H9 (cell line): ENCODE measurements at regions not wholly inside any gene's neighbourhood (a gene's known extent, or its start where the extent isn't known, plus 50 kb on each side); places are given as distances from the start of the nearest gene placed in this dataset.

Experiments
- DNase-seq: peaks from one replicate; pipeline ENCODE4 v3.0.0-alpha.2; 2017
- H2AFZ ChIP-seq: one replicate; pipeline ENCODE4 v1.6.1; 2013; ENCODE audit warnings: mild to moderate bottlenecking, low read length, control low read depth, moderate library complexity
- H2AK5ac ChIP-seq: 2 replicates; pipeline ENCODE4 v1.6.1; 2013; ENCODE audit warnings: low read length, control low read depth, mixed read lengths; ENCODE audit not compliant: insufficient read length
- H2BK120ac ChIP-seq: one replicate; pipeline ENCODE4 v1.6.1; 2013; ENCODE audit warnings: low read depth, mild to moderate bottlenecking, low read length, control low read depth, inconsistent platforms; ENCODE audit not compliant: poor library complexity, severe bottlenecking
- H2BK12ac ChIP-seq: 2 replicates; pipeline ENCODE4 v1.6.1; 2013; ENCODE audit warnings: low read length, control low read depth, mixed read lengths, low read depth; ENCODE audit not compliant: insufficient read length
- H2BK15ac ChIP-seq: 2 replicates; pipeline ENCODE4 v1.6.1; 2013; ENCODE audit warnings: low read depth, low read length, control low read depth
- H2BK20ac ChIP-seq: one replicate; pipeline ENCODE4 v1.6.1; 2013; ENCODE audit warnings: low read depth, mild to moderate bottlenecking, low read length, control low read depth, inconsistent platforms; ENCODE audit not compliant: poor library complexity, severe bottlenecking
- H2BK5ac ChIP-seq: 2 replicates; pipeline ENCODE4 v1.6.1; 2013; ENCODE audit warnings: low read length, control low read depth, mixed read lengths; ENCODE audit not compliant: insufficient read length
- H3K14ac ChIP-seq: 2 replicates; pipeline ENCODE4 v1.6.1; 2013; ENCODE audit warnings: low read length, control low read depth; ENCODE audit not compliant: insufficient read depth
- H3K18ac ChIP-seq: 2 replicates; pipeline ENCODE4 v1.6.1; 2013; ENCODE audit warnings: low read depth, mild to moderate bottlenecking, mixed read lengths, low read length, control low read depth; ENCODE audit not compliant: insufficient read length
- H3K23ac ChIP-seq: 2 replicates; pipeline ENCODE4 v1.6.1; 2013; ENCODE audit warnings: low read length, control low read depth, mixed read lengths, low read depth; ENCODE audit not compliant: insufficient read length
- H3K23me2 ChIP-seq: 2 replicates; pipeline ENCODE4 v1.6.1; 2013; ENCODE audit warnings: low read depth, mild to moderate bottlenecking, mixed read lengths, low read length, control low read depth; ENCODE audit not compliant: insufficient read length, poor library complexity, severe bottlenecking
- H3K27ac ChIP-seq: 2 replicates; pipeline ENCODE4 v1.5.1; 2013; ENCODE audit warnings: low read length, control low read depth, mixed read lengths, low read depth; ENCODE audit not compliant: insufficient read length
- H3K27me3 ChIP-seq: 2 replicates; pipeline ENCODE4 v1.6.1; 2013; ENCODE audit warnings: low read length, control low read depth, inconsistent platforms; ENCODE audit not compliant: insufficient read depth
- H3K4ac ChIP-seq: 2 replicates; pipeline ENCODE4 v1.6.1; 2013; ENCODE audit warnings: low read depth, mild to moderate bottlenecking, control low read depth, inconsistent platforms, low read length, moderate library complexity
- H3K4me1 ChIP-seq: 2 replicates; pipeline ENCODE4 v1.6.1; 2013; ENCODE audit warnings: low read length, control low read depth, inconsistent platforms; ENCODE audit not compliant: insufficient read depth
- H3K4me2 ChIP-seq: 2 replicates; pipeline ENCODE4 v1.6.1; 2013; ENCODE audit warnings: low read length, control low read depth, mixed read lengths; ENCODE audit not compliant: insufficient read length, insufficient read depth
- H3K56ac ChIP-seq: 2 replicates; pipeline ENCODE4 v1.6.1; 2013; ENCODE audit warnings: low read depth, mild to moderate bottlenecking, mixed read lengths, low read length, control low read depth; ENCODE audit not compliant: insufficient read length
- H3K79me1 ChIP-seq: 2 replicates; pipeline ENCODE4 v1.6.1; 2013; ENCODE audit warnings: low read depth, mild to moderate bottlenecking, moderate library complexity, low read length, control low read depth, inconsistent platforms; ENCODE audit not compliant: insufficient read depth, poor library complexity, severe bottlenecking
- H3K79me2 ChIP-seq: 2 replicates; pipeline ENCODE4 v1.6.1; 2013; ENCODE audit warnings: low read length, control low read depth, inconsistent platforms; ENCODE audit not compliant: insufficient read depth
- H3K9ac ChIP-seq: 2 replicates; pipeline ENCODE4 v1.6.1; 2013; ENCODE audit warnings: low read length, control low read depth, mixed read lengths; ENCODE audit not compliant: insufficient read length; ENCODE audit errors: extremely low read depth
- H3K9me3 ChIP-seq: one replicate; pipeline ENCODE4 v1.6.1; 2013; ENCODE audit warnings: low read depth, low read length, inconsistent platforms; ENCODE audit not compliant: control insufficient read depth
- H3T11ph ChIP-seq: one replicate; pipeline ENCODE4 v1.6.1; 2013; ENCODE audit warnings: mild to moderate bottlenecking, low read length, control low read depth, inconsistent platforms
- H4K20me1 ChIP-seq: one replicate; pipeline ENCODE4 v1.6.1; 2013; ENCODE audit not compliant: control insufficient read depth, insufficient read length, insufficient read depth
- H4K5ac ChIP-seq: 2 replicates; pipeline ENCODE4 v1.6.1; 2013; ENCODE audit warnings: low read depth, mild to moderate bottlenecking, mixed read lengths, low read length, control low read depth; ENCODE audit not compliant: insufficient read length
- H4K8ac ChIP-seq: replicated peaks from 2 replicates; pipeline ENCODE4 v1.6.1; 2013; ENCODE audit warnings: low read length, control low read depth, mixed read lengths, low read depth; ENCODE audit not compliant: insufficient read length
- H4K91ac ChIP-seq: 2 replicates; pipeline ENCODE4 v1.6.1; 2013; ENCODE audit warnings: low read depth, mild to moderate bottlenecking, moderate library complexity, mixed read lengths, low read length, control low read depth; ENCODE audit not compliant: insufficient read length
- H3K27ac Mint-ChIP-seq, 3 experiments: 2 replicates in 2 of 3; 3 replicates in 1 of 3; pipeline ENCODE4 v1.8.0; 2020 to 2021; ENCODE audit warnings: mixed read lengths in 3 of 3, mild to moderate bottlenecking in 1 of 3, moderate library complexity in 1 of 3
- H3K27me3 Mint-ChIP-seq: 2 replicates; pipeline ENCODE4 v1.8.0; 2021; ENCODE audit warnings: low read depth, mild to moderate bottlenecking, moderate library complexity, mixed read lengths
- H3K36me3 Mint-ChIP-seq, 3 experiments: 2 replicates in 2 of 3; 3 replicates in 1 of 3; pipeline ENCODE4 v1.8.0; 2020 to 2021; ENCODE audit warnings: low read depth in 3 of 3, mixed read lengths in 3 of 3; ENCODE audit not compliant: insufficient read depth in 1 of 3
- H3K4me1 Mint-ChIP-seq, 2 experiments: 2 replicates each; pipeline ENCODE4 v1.8.0; 2020; ENCODE audit warnings: mixed read lengths in 2 of 2
- H3K4me3 Mint-ChIP-seq, 2 experiments: 2 replicates in 1 of 2; 3 replicates in 1 of 2; pipeline ENCODE4 v1.8.0; 2020 to 2021; ENCODE audit warnings: mild to moderate bottlenecking in 2 of 2, mixed read lengths in 2 of 2, moderate library complexity in 1 of 2
- H3K9me3 Mint-ChIP-seq, 2 experiments: 2 replicates in 1 of 2; 3 replicates in 1 of 2; pipeline ENCODE4 v1.8.0; 2020; ENCODE audit warnings: mild to moderate bottlenecking in 2 of 2, mixed read lengths in 2 of 2, moderate library complexity in 1 of 2
- CTCF ChIP-seq: fragments of 200-600 bp; sonication (generic); conservative IDR thresholded peaks from 3 replicates; pipeline ENCODE4 v1.8.0; 2021; ENCODE audit warnings: antibody characterized with exemption, mild to moderate bottlenecking
- WGBS: extraction: QIAGEN DNeasy Blood & Tissue Kit; methylation state at CpG from one replicate; pipeline ENCODE4 v1.1.7; 2013; ENCODE audit warnings: missing lambda C conversion rate, low lambda C conversion rate, mixed read lengths; ENCODE audit not compliant: insufficient read length; ENCODE audit errors: extremely low coverage; 5-methylcytosine and 5-hydroxymethylcytosine counted together

GRCh38 chr15:26358708-26359107 is 414.2 kb downstream of the GABRB3 start:
- Mint-ChIP-seq H3K9me3 (peaks cover 0 to 2% of the 10 kb centered on the region in 2 experiments; a peak in 3 of 5 replicates), H3K36me3 (no peaks in the 10 kb centered on the region), H3K27me3 (no peaks in the 10 kb centered on the region; the same call in 1 of the 2 replicates), H3K4me3 (no peak overlapping the region), H3K4me1 (peaks cover 6% of the 10 kb centered on the region in 2 experiments), H3K27ac (no peak overlapping the region)
- H3K4ac ChIP-seq = no peak overlapping the region
- 0 out of 2 replicates have a peak, but pooled peaks cover 2% of the 10 kb centered on the region for H3K4me1 ChIP-seq
- no peak overlapping the region for H2AFZ ChIP-seq
- H3K27ac ChIP-seq = no peak overlapping the region
- H4K8ac ChIP-seq = no peak overlapping the region
- no peak overlapping the region for H3K18ac ChIP-seq
- DNase-seq = no peak
- no peak overlapping the region for H3K23ac ChIP-seq
- H4K5ac ChIP-seq = no peak overlapping the region
- no peak overlapping the region for H3T11ph ChIP-seq
- H2AK5ac ChIP-seq = no peak overlapping the region
- H3K9ac ChIP-seq = no peak overlapping the region
- no peaks in the 10 kb centered on the region for H3K79me2 ChIP-seq
- no peaks in the 10 kb centered on the region for H3K23me2 ChIP-seq
- no peaks in the 10 kb centered on the region for H3K79me1 ChIP-seq
- no peak overlapping the region for H2BK20ac ChIP-seq
- no peaks in the 10 kb centered on the region for H3K27me3 ChIP-seq
- H2BK120ac ChIP-seq = no peak overlapping the region
- H4K20me1 ChIP-seq = no peaks in the 10 kb centered on the region
- no peak overlapping the region for H2BK15ac ChIP-seq
- H2BK12ac ChIP-seq = no peak overlapping the region
- no peak overlapping the region for H2BK5ac ChIP-seq
- no peak overlapping the region for H3K14ac ChIP-seq
- no peak for TF ChIP-seq CTCF
- no peak overlapping the region for H3K56ac ChIP-seq
- no peak overlapping the region for H4K91ac ChIP-seq
- WGBS = no CpG with 5 or more reads among the region's 3 CpGs
- no peaks in the 10 kb centered on the region for H3K9me3 ChIP-seq
- no peak overlapping the region for H3K4me2 ChIP-seq
